GM12878 (cell line): ENCODE measurements at regions not wholly inside any gene's neighbourhood (a gene's known extent, or its start where the extent isn't known, plus 50 kb on each side); places are given as distances from the start of the nearest gene placed in this dataset.

Experiments
- ATAC-seq: fragments of 200-7000 bp; cut with Tn5 transposase; 3 replicates; pipeline ENCODE4 v1.9.1; 2020; ENCODE audit warnings: mild to moderate bottlenecking, moderate library complexity
- BruUV-seq: library from RNA; stranded (reverse); fragments of 400-500 nt; replicated peaks from 2 replicates; lab custom pipeline; 2021; lab: Mats Ljungman, UMichigan
- CTCF ChIA-PET: fragments of 300-600 bp; sonication (Branson Sonifier 250); formaldehyde crosslinking; extraction: SDS; loops from one replicate; lab custom pipeline; 2021; ENCODE audit warnings: inconsistent platforms; lab: Yijun Ruan, JAX
- POLR2A ChIA-PET: fragments of 350-600 bp; formaldehyde crosslinking; extraction: SDS; loops from one replicate; lab custom pipeline; 2021; ENCODE audit warnings: inconsistent platforms; lab: Charles Lee
- RAD21 ChIA-PET: fragments of 300-600 bp; sonication (Branson Sonifier 250); formaldehyde crosslinking; loops from one replicate; lab custom pipeline; 2023; ENCODE audit warnings: antibody characterized with exemption; ENCODE audit not compliant: unreplicated experiment; lab: Charles Lee
- SMC1A ChIA-PET: fragments of 300-600 bp; sonication (Branson Sonifier 250); formaldehyde crosslinking; loops from one replicate; lab custom pipeline; 2023; ENCODE audit not compliant: unreplicated experiment, uncharacterized antibody; lab: Charles Lee
- DNase-seq: peaks from one replicate; pipeline ENCODE4 v3.0.0-alpha.2; 2011; ENCODE audit warnings: low read depth, low spot score
- FAIRE-seq: peaks from 3 replicates; lab custom pipeline; 2011; peaks lifted over from hg19 to GRCh38; lab: Jason Lieb, UNC
- H2AFZ ChIP-seq: 2 replicates; pipeline ENCODE4 v1.6.0; 2011; ENCODE audit warnings: low read depth, low read length, control low read depth; ENCODE audit not compliant: control insufficient read depth
- H3K27ac ChIP-seq: 2 replicates; pipeline ENCODE4 v1.5.1; 2011; ENCODE audit warnings: control low read depth; ENCODE audit not compliant: control insufficient read depth, insufficient read depth
- H3K27me3 ChIP-seq, 2 experiments: replicated peaks in 1 of 2; 2 replicates each; pipeline versions ENCODE4 v1.6.0 to v1.6.1; 2011; ENCODE audit warnings: low read length in 1 of 2; ENCODE audit not compliant: control insufficient read depth in 2 of 2, insufficient read depth in 2 of 2
- H3K36me3 ChIP-seq, 2 experiments: 2 replicates each; pipeline ENCODE4 v1.5.1; 2011; ENCODE audit warnings: low read length in 1 of 2; ENCODE audit not compliant: control insufficient read depth in 2 of 2, insufficient read depth in 2 of 2
- H3K4me1 ChIP-seq: 2 replicates; pipeline ENCODE4 v1.6.1; 2011; ENCODE audit warnings: mild to moderate bottlenecking, low read length, moderate library complexity, mixed read lengths; ENCODE audit not compliant: control insufficient read depth, insufficient read depth
- H3K4me2 ChIP-seq: 2 replicates; pipeline ENCODE4 v1.6.0; 2011; ENCODE audit warnings: control low read depth; ENCODE audit not compliant: control insufficient read depth, insufficient read depth
- H3K4me3 ChIP-seq: fragments of 200-600 bp; sonication (generic); 2 replicates; pipeline ENCODE4 v1.5.1; 2016
- H3K79me2 ChIP-seq: 2 replicates; pipeline ENCODE4 v1.6.0; 2011; ENCODE audit warnings: low read length; ENCODE audit not compliant: control insufficient read depth, insufficient read depth
- H3K9ac ChIP-seq: 2 replicates; pipeline ENCODE4 v1.8.0; 2011; ENCODE audit warnings: low read length, control low read depth, mixed read lengths; ENCODE audit not compliant: control insufficient read depth, insufficient read depth
- H3K9me3 ChIP-seq: replicated peaks from 3 replicates; pipeline ENCODE4 v1.5.1; 2011; ENCODE audit warnings: mild to moderate bottlenecking, low read length; ENCODE audit not compliant: control insufficient read depth, insufficient read depth
- H4K20me1 ChIP-seq: 2 replicates; pipeline ENCODE4 v1.6.0; 2011; ENCODE audit not compliant: control insufficient read depth, insufficient read depth
- EZH2 ChIP-seq: IDR thresholded peaks from 2 replicates; pipeline ENCODE4 v1.6.1; 2012; ENCODE audit warnings: low read depth, mild to moderate bottlenecking, control low read depth, inconsistent platforms, low read length, borderline replicate concordance; ENCODE audit not compliant: control insufficient read depth
- PRDM15 ChIP-seq: fragments of 450-650 bp; formaldehyde crosslinking; IDR thresholded peaks from 2 replicates; pipeline ENCODE4 v1.4.0; 2020; ENCODE audit warnings: mild to moderate bottlenecking, moderate library complexity
- STAT1 ChIP-seq: fragments of 450-650 bp; conservative IDR thresholded peaks from 2 replicates; pipeline ENCODE4 v1.6.1; 2014; ENCODE audit warnings: antibody characterized with exemption, mild to moderate bottlenecking
- WGBS: methylation state at CpG from one replicate; pipeline ENCODE4 v1.1.6; 2016; ENCODE audit warnings: low lambda C conversion rate; ENCODE audit not compliant: insufficient replicate concordance, insufficient coverage; ENCODE audit errors: missing lambda C conversion rate; 5-methylcytosine and 5-hydroxymethylcytosine counted together
- in situ Hi-C: fragments of 300-500 bp; cut with MboI; formaldehyde crosslinking; loops from 9 replicates; pipeline ENCODE4 v1.14.3; 2018; ENCODE audit warnings: mixed read lengths
- intact Hi-C: fragments of 100-400 bp; cut with micrococcal nuclease; formaldehyde crosslinking; loops from one replicate; pipeline ENCODE4 v1.14.2; 2022; ENCODE audit not compliant: unreplicated experiment

- Histone ChIP-seq H4K20me1 (no peaks in the 10 kb centered on the region), H3K27me3 (no peaks in the 10 kb centered on the region; a peak in 1 of 4 replicates), H3K79me2 (no peaks in the 10 kb centered on the region), H3K9me3 (no peaks in the 10 kb centered on the region), H3K9ac (no peak overlapping the region), H3K4me3 (no peak overlapping the region), H3K27ac (no peak overlapping the region), H3K4me1 (no peaks in the 10 kb centered on the region; the same call in 1 of the 2 replicates), H2AFZ (no peak overlapping the region; the same call in 1 of the 2 replicates), H3K4me2 (no peak overlapping the region), H3K36me3 (no peaks in the 10 kb centered on the region)
- in situ Hi-C loops = no loop called here
- WGBS = 50% methylated on average over 2 of the region's 2 CpGs
- TF ChIP-seq EZH2 (no peak), PRDM15 (CRISPR knock-in tag) (no peak), STAT1 (no peak)
- ChIA-PET POLR2A (no interaction called here), RAD21 (interaction anchor here (0.9 to 1.1 kb wide), 2 partner anchors 17 to 25 kb away, joined by 3 to 5 read pairs; no protein-coding TSS in a partner anchor), CTCF (interaction anchor here (1.1 to 4.1 kb wide), 3 partner anchors 18 to 345 kb away, joined by 3 to 29 read pairs (median 9); no protein-coding TSS in a partner anchor), SMC1A (interaction anchor here (1.0 to 2.9 kb wide), 4 partner anchors 13 to 87 kb away, joined by 3 to 13 read pairs (median 9); no protein-coding TSS in a partner anchor)
- BruUV-seq = no TSS peak
- FAIRE-seq = no peak
- no peak for ATAC-seq
- no peak for DNase-seq
- intact Hi-C loops = no loop called here
Measured at GRCh38 chr2:176471949-176472348, 202.7 kb downstream of the MTX2 start.
